ENCODE measurements at regions not wholly inside any gene's neighbourhood (a gene's known extent, or its start where the extent isn't known, plus 50 kb on each side); places are given as distances from the start of the nearest gene placed in this dataset.

GRCh38 chr10:53230651-53231050 lies 458.1 kb upstream of the MBL2 start:
- Histone ChIP-seq H3K4me2 (ENCODE audit: low read length) (no peak overlapping the region), H3K9me3 (ENCODE audit: low read length) (no peaks in the 10 kb centered on the region), H3K27me3 (ENCODE audit: insufficient read depth, low read depth, low read length) (no peaks in the 10 kb centered on the region), H3K79me2 (replicated peaks; ENCODE audit: insufficient read depth, low read length) (no peaks in the 10 kb centered on the region), H3K9me2 (ENCODE audit: insufficient read depth, low read length) (no peaks in the 10 kb centered on the region), H3K4me3 (ENCODE audit: low read length) (no peak overlapping the region), H3K9ac (ENCODE audit: low read length) (no peak overlapping the region), H3K27ac (ENCODE audit: low read length) (no peak overlapping the region), H4K20me1 (ENCODE audit: insufficient read depth) (no peaks in the 10 kb centered on the region), H3F3A (ENCODE audit: insufficient read depth, low read length, poor library complexity, severe bottlenecking) (no peaks in the 10 kb centered on the region), H3K36me3 (ENCODE audit: insufficient read depth, low read length) (no peaks in the 10 kb centered on the region), H2AFZ (ENCODE audit: low read depth, low read length) (no peak overlapping the region)
- TF ChIP-seq MXI1 (conservative IDR thresholded peaks at IDR 0.05; ENCODE audit: poor library complexity, severe bottlenecking) (no peak), TAF1 (IDR thresholded peaks at IDR 0.05; ENCODE audit: low read depth) (no peak), SMC3 (conservative IDR thresholded peaks at IDR 0.05; ENCODE audit: poor library complexity) (no peak)

GRCh38 chr10:53223851-53224250 lies 451.3 kb upstream of the MBL2 start:
- no peaks in the 10 kb centered on the region for H3K9me3 ChIP-seq (ENCODE audit: low read length)
- no peak overlapping the region for H3K4me2 ChIP-seq (ENCODE audit: low read length)
- H3K4me3 ChIP-seq (ENCODE audit: low read length) = no peak overlapping the region
- TF ChIP-seq SMC3 (conservative IDR thresholded peaks at IDR 0.05; ENCODE audit: poor library complexity) (no peak), RAD21 (conservative IDR thresholded peaks at IDR 0.05) (no peak), EZH2 (IDR thresholded peaks at IDR 0.05; ENCODE audit: borderline replicate concordance, insufficient read depth, low read length, poor library complexity, severe bottlenecking) (no peak), CTCF (IDR thresholded peaks at IDR 0.05; ENCODE audit: poor library complexity, severe bottlenecking) (no peak), POLR2AphosphoS5 (IDR thresholded peaks at IDR 0.05) (no peak), TAF1 (IDR thresholded peaks at IDR 0.05; ENCODE audit: low read depth) (no peak), MXI1 (conservative IDR thresholded peaks at IDR 0.05; ENCODE audit: poor library complexity, severe bottlenecking) (no peak), REST (IDR thresholded peaks at IDR 0.05; ENCODE audit: borderline replicate concordance) (no peak), EP300 (conservative IDR thresholded peaks at IDR 0.05; ENCODE audit: poor library complexity, severe bottlenecking) (no peak)
- H4K20me1 ChIP-seq (ENCODE audit: insufficient read depth) = no peaks in the 10 kb centered on the region
- no peak overlapping the region for H2AFZ ChIP-seq (ENCODE audit: low read depth, low read length)
- no peaks in the 10 kb centered on the region for H3K27me3 ChIP-seq (ENCODE audit: insufficient read depth, low read depth, low read length)
- no peaks in the 10 kb centered on the region for H3F3A ChIP-seq (ENCODE audit: insufficient read depth, low read length, poor library complexity, severe bottlenecking)
- no peaks in the 10 kb centered on the region for H3K36me3 ChIP-seq (ENCODE audit: insufficient read depth, low read length)
- H3K79me2 ChIP-seq (replicated peaks; ENCODE audit: insufficient read depth, low read length) = no peaks in the 10 kb centered on the region
- no peak overlapping the region for H3K27ac ChIP-seq (ENCODE audit: low read length)
- H3K9me2 ChIP-seq (ENCODE audit: insufficient read depth, low read length) = no peaks in the 10 kb centered on the region
- H3K9ac ChIP-seq (ENCODE audit: low read length) = no peak overlapping the region

GRCh38 chr10:53222806-53223205 lies 450.2 kb upstream of the MBL2 start:
- H3K36me3 ChIP-seq (ENCODE audit: insufficient read depth, low read length) = no peaks in the 10 kb centered on the region
- TF ChIP-seq SMC3 (conservative IDR thresholded peaks at IDR 0.05; ENCODE audit: poor library complexity) (no peak), EZH2 (IDR thresholded peaks at IDR 0.05; ENCODE audit: borderline replicate concordance, insufficient read depth, low read length, poor library complexity, severe bottlenecking) (no peak), EP300 (conservative IDR thresholded peaks at IDR 0.05; ENCODE audit: poor library complexity, severe bottlenecking) (no peak), POLR2AphosphoS5 (IDR thresholded peaks at IDR 0.05) (no peak), REST (IDR thresholded peaks at IDR 0.05; ENCODE audit: borderline replicate concordance) (no peak), RAD21 (conservative IDR thresholded peaks at IDR 0.05) (no peak)
- no peaks in the 10 kb centered on the region for H3F3A ChIP-seq (ENCODE audit: insufficient read depth, low read length, poor library complexity, severe bottlenecking)
- no peaks in the 10 kb centered on the region for H3K79me2 ChIP-seq (replicated peaks; ENCODE audit: insufficient read depth, low read length)
- H3K9me2 ChIP-seq (ENCODE audit: insufficient read depth, low read length) = no peaks in the 10 kb centered on the region
- H3K9me3 ChIP-seq (ENCODE audit: low read length) = no peaks in the 10 kb centered on the region
- H2AFZ ChIP-seq (ENCODE audit: low read depth, low read length) = no peak overlapping the region
- H3K4me2 ChIP-seq (ENCODE audit: low read length) = no peak overlapping the region
- H3K4me3 ChIP-seq (ENCODE audit: low read length) = no peak overlapping the region
- H4K20me1 ChIP-seq (ENCODE audit: insufficient read depth) = no peaks in the 10 kb centered on the region
- no peak overlapping the region for H3K9ac ChIP-seq (ENCODE audit: low read length)
- no peak overlapping the region for H3K27ac ChIP-seq (ENCODE audit: low read length)
- no peaks in the 10 kb centered on the region for H3K27me3 ChIP-seq (ENCODE audit: insufficient read depth, low read depth, low read length)
